GM21515 (cell line): ENCODE measurements at regions not wholly inside any gene's neighbourhood (a gene's known extent, or its start where the extent isn't known, plus 50 kb on each side); places are given as distances from the start of the nearest gene placed in this dataset.
"Not testable (repeated sequence)": the region's sequence is repeated elsewhere in the genome, so short reads cannot be mapped to it uniquely, and the experiment has no call there.

Source experiments
- ATAC-seq: cut with Tn5 transposase; IDR thresholded peaks from one replicate; pipeline ENCODE4 v1.9.1; 2021; ENCODE audit not compliant: unreplicated experiment

GRCh38 chrX:38937926-38938325 is 136.7 kb downstream of the MID1IP1 start:
- ATAC-seq, result no peak

- no peak for ATAC-seq
Measured at GRCh38 chrX:38939067-38939466, 137.8 kb downstream of the MID1IP1 start.

GRCh38 chrX:38940547-38940946 is 139.3 kb downstream of the MID1IP1 start:
- ATAC-seq, result no peak

DNA sequence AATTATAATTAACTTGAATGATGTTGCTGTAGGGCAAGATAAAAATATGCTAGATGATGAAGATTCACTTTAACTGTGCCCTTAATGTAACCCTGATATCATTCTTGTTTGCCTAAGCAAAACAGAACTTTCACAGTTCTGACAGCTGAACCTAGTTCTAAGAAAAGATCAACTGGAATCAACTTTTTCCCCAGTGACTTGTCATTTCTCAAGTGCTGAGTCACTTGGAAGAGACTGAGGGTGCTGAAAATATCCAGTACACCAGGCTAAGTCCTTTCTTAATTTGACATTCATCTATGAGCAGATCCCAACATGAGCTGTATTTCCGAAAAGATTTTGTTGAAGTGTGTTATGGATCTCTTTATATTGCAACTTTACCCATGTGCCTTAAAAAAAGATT is 140.4 kb downstream of the MID1IP1 start:
- ATAC-seq, result no peak

DNA sequence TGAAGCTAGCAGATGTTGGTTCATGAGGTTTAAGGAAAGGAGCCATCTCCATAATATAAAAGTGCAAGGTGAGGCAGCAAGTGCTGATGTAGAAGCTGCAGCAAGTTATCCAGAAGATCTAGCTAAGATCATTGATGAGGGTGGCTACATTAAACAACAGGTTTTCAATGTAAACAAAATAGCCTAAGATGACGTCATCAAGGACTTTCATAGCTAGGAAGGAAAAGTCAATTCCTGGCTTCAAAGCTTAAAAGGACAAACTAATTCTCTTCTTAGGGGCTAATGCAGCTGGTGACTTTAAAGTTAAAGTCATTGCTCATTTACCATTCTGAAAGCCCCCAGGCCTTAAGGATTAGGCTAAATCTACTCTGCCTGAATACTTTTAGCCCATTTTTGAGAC is 141.9 kb downstream of the MID1IP1 start:
- no peak for ATAC-seq

- ATAC-seq, result no peak
Measured at GRCh38 chrX:38948046-38948445, 146.8 kb downstream of the MID1IP1 start.

GRCh38 chrX:38954520-38954919 is 153.3 kb downstream of the MID1IP1 start:
- ATAC-seq, result no peak

GRCh38 chrX:38959736-38960135 is 158.5 kb downstream of the MID1IP1 start:
- ATAC-seq, result no peak

DNA sequence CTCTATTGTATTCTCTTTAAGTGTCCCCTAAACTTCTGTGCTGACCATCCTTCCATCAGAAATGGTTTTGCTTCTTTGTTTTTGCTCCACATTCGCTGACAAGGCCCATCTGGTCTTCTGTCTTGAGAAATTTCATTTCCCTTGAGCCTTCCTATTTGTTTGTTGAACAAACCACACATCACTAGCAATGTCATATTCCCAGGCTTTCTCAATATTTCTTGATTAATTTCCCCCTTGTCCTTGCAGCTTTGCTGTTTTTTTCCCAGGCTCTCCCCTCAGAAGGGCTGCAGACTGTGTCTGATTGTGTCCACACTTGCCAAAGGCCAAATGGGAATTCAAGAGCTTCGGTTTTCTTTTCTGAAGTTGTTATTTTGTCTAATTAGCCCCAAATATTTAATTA is 158.9 kb downstream of the MID1IP1 start:
- no peak for ATAC-seq

- ATAC-seq, result no peak
Measured at GRCh38 chrX:38961936-38962335, 160.7 kb downstream of the MID1IP1 start.

DNA sequence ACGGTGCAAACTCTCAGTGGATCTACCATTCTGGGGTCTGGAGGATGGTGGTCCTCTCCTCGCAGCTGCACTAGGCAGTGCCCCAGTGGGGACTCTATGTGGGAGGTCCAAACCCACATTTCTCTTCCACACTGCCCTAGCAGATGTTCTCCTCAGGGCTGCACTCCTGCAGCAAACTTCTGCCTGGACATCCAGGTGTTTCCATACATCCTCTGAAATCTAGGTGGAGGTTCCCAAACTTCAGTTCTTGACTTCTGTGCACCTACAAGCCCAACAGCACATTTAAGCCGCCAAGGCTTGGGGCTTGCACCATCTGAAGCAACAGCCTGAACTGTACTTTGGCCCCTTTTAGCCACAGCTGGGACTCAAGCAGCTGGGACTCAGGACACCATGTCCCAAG is 162.0 kb downstream of the MID1IP1 start:
- ATAC-seq, result not testable (repeated sequence)

- no peak for ATAC-seq
Measured at GRCh38 chrX:38965888-38966287, 164.6 kb downstream of the MID1IP1 start.

GRCh38 chrX:38968344-38969216 is 167.3 kb downstream of the MID1IP1 start:
- no peak for ATAC-seq

- ATAC-seq, result no peak
Measured at GRCh38 chrX:38970074-38970473, 168.8 kb downstream of the MID1IP1 start.

DNA sequence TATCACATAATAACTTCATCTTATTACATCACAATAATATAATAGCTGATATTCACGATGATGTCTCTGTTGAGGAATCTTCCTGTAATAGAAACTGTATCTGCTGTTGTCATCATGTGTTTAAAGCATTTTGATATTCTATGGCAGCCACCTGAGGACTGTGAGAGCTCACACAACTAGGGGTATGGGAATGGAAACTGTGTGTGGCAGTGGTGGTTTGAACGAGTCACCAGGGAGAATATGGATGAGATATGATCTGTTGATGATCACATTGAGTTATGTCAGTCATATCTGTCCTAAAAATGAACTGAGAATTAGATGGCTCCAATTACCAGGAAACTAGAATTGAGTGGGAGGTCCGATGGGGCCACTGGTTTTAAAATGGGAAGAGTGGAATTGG is 169.6 kb downstream of the MID1IP1 start:
- ATAC-seq, result no peak

DNA sequence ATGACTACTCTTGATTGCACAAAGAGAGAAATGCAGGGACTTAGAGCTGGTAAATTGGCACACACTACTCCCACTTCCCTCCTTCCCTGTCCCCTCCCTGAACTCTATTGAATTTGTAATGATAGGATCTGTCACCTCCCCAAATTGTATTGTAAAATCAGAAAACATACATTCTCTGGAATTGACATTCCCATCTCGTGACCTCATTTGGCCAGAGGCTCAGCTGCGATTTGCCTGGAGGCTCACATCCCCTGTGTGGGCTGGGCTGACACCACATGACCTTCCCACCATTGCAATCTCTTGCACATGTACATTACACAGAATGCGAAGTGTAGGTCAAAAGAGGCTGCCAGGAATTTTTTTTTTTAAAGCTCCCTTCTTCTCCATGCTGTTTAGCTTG is 172.1 kb downstream of the MID1IP1 start:
- no peak for ATAC-seq

DNA sequence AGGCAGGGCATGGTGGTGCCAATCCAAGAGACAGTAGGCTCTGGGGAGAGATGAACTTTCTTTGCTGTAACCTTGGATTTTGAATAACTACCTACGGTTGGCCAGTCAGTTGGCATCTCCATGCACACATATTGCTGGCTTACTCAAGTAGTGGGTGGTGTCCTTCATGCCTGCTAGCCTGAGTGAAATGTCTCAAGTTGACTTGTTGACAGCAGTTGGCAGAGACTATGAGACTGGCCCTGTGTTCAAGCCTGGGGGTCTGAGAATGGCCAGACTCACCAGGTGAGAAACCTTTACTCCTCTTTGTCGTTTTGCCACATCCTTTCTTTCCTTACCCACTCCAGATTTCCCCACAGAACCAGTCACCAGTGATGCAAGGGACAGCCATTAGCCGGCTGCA is 173.3 kb downstream of the MID1IP1 start:
- ATAC-seq, result no peak

- no peak for ATAC-seq
Measured at GRCh38 chrX:38975368-38975942, 174.2 kb downstream of the MID1IP1 start.

DNA sequence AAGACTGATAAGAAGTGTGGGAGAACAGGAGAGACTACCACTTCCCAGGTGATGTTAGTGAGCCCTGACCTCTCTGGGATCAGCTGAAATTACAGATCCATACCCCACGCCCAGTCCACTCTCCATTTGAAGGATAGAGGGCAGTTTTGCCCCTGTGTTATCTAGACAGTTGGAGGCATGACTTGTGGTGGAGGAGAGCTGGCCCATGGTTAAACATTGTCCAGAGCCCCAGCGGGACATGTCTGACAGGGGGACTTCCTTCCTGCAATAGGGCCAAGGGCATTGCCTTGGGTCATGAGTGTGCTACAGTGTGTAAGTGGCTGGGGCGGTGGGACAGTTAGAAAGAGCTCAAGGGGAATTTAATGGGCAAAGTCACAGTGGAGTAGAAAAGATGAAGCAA is 181.1 kb downstream of the MID1IP1 start:
- no peak for ATAC-seq

- ATAC-seq, result no peak
Measured at GRCh38 chrX:38982843-38983242, 181.6 kb downstream of the MID1IP1 start.

GRCh38 chrX:38985375-38985774 is 184.1 kb downstream of the MID1IP1 start:
- no peak for ATAC-seq

DNA sequence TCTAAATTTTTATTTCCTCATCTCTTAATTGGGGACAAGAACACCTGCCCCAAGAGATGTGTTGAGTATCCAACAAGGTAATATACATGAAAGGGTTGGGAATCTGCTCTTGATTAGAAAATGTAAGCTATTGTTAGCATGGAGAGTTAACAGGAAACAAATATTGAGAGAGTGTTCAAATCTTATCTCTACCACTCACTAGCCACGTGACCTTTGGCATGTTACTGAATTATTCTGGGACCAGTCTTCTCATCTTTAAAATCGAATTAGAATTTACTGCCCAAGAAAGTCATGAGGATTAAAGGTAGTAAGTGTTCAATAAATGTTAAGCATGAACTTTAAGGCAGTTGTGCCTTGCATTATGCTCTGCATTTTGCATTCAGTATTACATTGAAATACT is 184.7 kb downstream of the MID1IP1 start:
- ATAC-seq, result no peak

DNA sequence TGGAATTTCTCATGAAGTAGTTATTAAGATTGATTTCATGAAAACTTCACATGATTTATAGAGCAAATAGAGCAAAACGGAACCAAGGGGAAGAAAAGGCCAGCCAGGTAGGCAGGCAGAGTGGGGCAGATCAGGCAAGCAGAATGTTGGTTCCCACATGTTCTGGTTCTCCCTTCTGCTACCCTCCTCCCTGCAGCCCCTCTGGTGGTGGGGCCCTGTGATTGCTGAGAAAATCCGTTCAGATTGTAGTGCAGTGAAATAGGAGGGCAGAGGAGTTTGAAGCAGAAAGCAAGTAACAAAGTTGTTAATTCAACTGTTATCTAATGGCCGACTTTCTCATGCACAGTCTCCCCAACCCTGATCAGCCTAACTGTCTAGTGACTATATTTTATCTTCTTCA is 185.3 kb downstream of the MID1IP1 start:
- no peak for ATAC-seq
